HFF-Myc (cell line): ENCODE measurements at regions not wholly inside any gene's neighbourhood (a gene's known extent, or its start where the extent isn't known, plus 50 kb on each side); places are given as distances from the start of the nearest gene placed in this dataset.
"Not testable (repeated sequence)": the region's sequence is repeated elsewhere in the genome, so short reads cannot be mapped to it uniquely, and the experiment has no call there.

Experiments
- DNase-seq: peaks from one replicate; pipeline ENCODE4 v3.0.0-alpha.2; 2011; ENCODE audit warnings: low read depth; ENCODE audit errors: extremely low read depth
- H3K4me3 ChIP-seq: replicated peaks from 2 replicates; pipeline ENCODE4 v1.5.1; 2011; ENCODE audit warnings: low read depth, mild to moderate bottlenecking, control low read depth, low read length
- TF ChIP-seq, protein P1 (sequence below): IDR thresholded peaks from 2 replicates; pipeline ENCODE4 v1.5.1; 2012; ENCODE audit warnings: mild to moderate bottlenecking, low read depth, low read length, control low read depth; ENCODE audit errors: missing control alignments

DNA sequence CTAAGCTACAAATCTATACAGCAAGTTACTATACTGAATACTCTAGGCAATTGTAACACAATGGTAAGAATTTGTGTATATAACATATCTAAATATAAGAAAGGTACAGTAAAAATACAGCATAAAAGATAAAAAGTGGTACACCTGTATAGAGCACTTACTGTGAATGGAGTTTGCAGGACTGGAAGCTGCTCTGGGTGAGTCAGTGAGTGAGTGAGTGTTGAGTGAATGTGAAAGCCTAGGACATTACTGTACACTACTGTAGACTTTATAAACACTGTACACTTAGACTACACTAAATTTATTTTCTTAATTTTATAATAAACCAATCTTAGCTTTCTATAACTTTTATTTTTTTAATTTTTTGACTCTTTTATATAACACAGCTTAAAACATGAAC lies 123.1 kb downstream of the ZMAT3 start:
- DNase-seq: no peak
- H3K4me3 ChIP-seq: no peak overlapping the region
- TF ChIP-seq, protein P1, sequence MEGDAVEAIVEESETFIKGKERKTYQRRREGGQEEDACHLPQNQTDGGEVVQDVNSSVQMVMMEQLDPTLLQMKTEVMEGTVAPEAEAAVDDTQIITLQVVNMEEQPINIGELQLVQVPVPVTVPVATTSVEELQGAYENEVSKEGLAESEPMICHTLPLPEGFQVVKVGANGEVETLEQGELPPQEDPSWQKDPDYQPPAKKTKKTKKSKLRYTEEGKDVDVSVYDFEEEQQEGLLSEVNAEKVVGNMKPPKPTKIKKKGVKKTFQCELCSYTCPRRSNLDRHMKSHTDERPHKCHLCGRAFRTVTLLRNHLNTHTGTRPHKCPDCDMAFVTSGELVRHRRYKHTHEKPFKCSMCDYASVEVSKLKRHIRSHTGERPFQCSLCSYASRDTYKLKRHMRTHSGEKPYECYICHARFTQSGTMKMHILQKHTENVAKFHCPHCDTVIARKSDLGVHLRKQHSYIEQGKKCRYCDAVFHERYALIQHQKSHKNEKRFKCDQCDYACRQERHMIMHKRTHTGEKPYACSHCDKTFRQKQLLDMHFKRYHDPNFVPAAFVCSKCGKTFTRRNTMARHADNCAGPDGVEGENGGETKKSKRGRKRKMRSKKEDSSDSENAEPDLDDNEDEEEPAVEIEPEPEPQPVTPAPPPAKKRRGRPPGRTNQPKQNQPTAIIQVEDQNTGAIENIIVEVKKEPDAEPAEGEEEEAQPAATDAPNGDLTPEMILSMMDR: no peak

DNA sequence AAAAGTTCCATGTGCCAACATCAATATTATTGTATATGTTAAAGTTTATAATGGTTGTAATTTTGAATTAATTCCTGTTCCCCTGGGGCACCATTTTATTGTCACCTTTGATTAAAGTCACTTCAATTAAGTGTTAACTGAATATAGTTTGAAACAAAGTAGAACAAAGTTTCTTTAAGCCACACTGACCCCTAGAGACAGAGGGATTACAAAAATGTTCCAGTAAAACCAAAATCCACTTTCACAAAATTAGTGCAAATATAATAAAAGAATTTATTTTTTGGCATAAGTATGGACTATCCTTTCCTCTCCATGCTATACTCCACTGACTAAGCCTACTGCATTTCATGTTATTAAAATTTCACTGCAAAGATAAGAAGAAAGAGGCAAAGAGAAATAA lies 123.9 kb downstream of the ZMAT3 start:
- DNase-seq: no peak
- H3K4me3 ChIP-seq: no peak overlapping the region
- TF ChIP-seq, protein P1: no peak

DNA sequence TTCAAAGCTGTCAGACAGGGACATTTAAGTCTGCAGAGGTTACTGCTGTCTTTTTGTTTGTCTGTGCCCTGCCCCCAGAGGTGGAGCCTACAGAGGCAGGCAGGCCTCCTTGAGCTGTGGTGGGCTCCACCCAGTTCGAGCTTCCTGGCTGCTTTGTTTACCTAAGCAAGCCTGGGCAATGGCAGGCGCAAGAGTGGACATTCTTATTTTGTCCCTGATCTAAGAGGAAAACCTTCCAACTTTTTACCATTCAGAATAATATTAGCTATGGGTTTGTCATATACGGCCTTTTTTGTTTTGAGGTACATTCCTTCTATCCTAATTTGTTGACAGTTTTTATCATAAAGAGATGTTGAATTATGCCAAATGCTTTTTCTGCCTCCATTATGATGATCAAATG lies 129.3 kb downstream of the ZMAT3 start:
- H3K4me3 ChIP-seq, DNase-seq: not testable (repeated sequence)

DNA sequence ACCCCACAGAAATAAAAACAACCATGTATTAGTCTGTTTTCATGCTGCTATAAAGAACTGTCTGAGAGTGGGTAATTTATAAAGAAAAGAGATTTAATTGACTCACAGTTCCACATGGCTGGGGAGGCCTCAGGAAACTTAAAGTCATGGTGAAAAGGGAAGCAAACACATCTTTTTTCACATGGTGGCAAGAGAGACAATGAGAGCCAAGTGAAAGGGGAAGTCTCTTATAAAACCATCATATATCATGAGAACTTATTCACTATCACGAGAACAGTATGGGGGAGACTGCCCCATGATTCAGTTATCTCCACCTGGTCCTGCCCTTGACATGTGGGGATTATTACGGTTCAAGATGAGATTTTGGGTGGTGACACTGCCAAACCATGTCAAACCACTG lies 141.5 kb downstream of the ZMAT3 start:
- TF ChIP-seq, protein P1: no peak
- H3K4me3 ChIP-seq: no peak overlapping the region
- DNase-seq: no peak

DNA sequence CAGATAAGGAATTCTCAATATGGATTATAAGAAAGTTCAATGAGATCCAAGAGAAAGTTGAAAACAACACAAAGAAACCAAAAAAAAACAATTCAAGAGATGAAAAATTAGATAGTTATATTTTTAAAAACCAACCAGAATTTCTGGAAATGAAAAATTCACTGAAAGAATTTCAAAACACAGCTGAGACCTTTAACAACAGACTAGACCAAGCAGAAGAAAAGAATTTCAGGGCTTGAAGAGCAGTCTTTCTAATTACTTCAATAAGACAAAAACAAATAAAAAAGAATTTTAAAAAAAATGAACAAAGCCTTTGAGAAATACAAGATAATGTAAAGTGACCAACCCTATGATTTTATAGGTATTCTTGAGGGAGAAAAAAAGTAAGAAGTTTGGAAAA lies 155.4 kb downstream of the ZMAT3 start:
- no peak overlapping the region for H3K4me3 ChIP-seq
- TF ChIP-seq, protein P1: no peak
- DNase-seq: no peak

DNA sequence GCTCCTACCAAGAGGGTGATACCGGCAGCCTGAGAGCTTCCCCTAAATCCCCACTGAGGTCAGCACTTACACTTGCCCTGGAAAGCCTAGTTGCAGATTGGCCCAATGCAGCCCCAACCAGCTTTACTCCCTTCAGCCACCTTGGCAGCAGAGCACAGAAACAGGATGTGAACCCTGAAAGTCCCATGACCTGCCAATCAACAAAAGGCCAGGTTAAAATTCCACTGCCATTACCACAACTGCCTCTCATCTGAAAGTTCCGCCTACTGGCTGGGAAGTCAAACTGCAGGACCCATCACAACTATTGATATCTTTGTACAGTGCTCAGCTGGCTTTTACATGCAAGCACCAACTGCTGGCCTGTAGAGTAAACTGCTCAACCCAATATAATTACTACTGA lies 156.2 kb downstream of the ZMAT3 start:
- TF ChIP-seq, protein P1: no peak
- no peak for DNase-seq
- H3K4me3 ChIP-seq: no peak overlapping the region

DNA sequence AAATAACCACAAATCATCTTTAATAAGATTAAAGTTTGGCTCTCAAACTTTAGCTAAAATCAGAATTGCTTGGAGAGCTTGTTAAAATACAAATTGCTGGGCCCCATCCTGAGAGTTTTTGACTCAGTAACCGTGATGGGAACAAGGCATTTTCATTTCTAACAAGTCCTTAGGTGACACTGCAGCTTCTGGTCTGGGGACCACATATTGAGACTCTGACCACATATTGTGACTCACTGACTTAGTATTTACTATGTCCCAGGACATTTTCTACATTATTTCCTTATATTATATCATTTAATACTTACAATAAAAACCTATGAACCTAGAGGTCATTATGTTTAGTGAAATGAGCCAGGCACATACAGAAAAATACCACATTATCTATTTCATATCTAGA lies 164.5 kb downstream of the ZMAT3 start:
- H3K4me3 ChIP-seq: no peak overlapping the region
- TF ChIP-seq, protein P1: no peak
- DNase-seq: no peak
